HUDEP-2 (cell line): ENCODE measurements at regions not wholly inside any gene's neighbourhood (a gene's known extent, or its start where the extent isn't known, plus 50 kb on each side); places are given as distances from the start of the nearest gene placed in this dataset.
"Not testable (repeated sequence)": the region's sequence is repeated elsewhere in the genome, so short reads cannot be mapped to it uniquely, and the experiment has no call there.

Experiments
- DNase-seq, 76 experiments: peaks; one replicate each; lab custom pipeline; 2025; ENCODE audit not compliant: unreplicated experiment in 76 of 76; lab: John Stamatoyannopoulos, UW

DNA sequence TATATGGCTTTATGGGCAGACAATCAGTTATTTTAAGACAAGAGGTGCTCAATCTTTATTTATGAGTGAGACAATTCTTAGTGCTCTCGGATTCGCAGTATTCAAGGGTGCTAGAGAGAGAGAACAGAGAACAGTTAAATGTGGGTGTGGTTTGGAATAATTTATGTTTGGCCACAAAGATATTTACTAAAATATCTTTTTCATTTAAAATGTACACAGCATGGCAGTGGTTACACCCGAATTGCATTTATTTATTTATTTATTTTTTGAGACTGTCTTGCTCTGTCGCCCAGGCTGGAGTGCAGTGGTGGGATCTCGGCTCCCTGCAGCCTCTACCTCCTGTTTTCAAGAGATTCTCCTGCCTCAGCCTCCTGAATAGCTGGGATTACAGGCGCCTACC, 109.2 kb downstream of the CDCA7 start:
- no peak for DNase-seq

DNA sequence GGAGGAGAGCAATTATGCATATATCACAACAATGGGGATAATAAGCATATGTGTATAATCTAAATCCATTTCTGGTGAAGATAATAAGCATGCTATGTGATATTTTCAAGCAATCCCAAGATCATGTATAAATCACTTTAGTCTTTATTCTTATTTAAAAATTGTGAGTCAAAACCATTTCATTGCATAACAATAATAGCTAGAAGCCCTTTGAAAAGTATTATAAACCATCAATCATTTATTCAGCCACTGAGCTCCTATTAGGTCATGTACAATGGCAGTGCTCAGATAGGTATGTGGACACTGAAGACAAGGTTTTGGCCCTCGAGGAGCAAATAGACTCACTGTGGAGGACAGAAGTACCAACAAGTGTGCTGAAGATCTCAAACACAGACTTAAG, 113.1 kb downstream of the CDCA7 start:
- no peak for DNase-seq

DNA sequence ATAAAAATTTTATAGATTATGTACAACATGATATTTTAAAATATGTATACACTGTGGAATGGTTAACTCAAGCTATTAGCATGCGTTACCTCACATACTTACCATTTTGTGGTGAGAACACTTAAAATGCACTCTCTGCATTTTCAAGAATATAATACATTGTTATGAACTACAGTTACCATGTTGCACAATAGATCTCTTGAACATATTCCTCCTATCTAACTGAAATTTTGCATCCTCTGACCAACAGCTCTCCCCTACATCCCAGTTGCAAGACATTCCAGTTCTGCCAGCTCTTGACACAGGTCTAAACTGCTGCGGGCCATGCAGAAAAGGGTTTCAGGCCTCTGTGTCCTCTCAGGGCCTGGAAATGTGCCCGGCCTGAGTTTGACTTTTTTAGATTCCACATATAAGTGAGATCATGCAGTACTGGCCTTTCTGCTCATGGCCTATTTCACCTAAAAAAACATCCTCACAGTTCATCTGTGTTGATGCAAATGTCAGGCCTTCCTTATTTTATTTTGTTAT, 113.7 kb downstream of the CDCA7 start:
- DNase-seq = no peak

DNA sequence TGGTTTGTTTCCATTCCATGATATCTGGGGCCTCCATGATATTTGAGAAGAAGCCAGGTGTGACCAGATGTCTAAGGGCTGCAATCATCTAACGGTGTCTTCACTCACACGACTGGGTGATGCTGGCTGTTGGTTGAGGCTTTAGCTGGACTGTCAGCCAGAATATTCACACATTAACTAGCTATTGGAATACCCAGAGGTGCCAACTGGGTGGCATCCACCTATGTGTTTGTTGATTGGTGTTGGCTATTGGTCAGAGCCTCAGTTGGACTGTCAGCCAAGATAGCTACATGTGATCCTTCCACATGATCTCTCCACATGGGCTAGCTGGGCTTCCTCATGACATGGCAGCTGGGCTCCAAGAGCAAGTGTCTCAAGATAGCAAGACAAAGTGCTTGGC, 117.4 kb downstream of the CDCA7 start:
- DNase-seq = no peak

DNA sequence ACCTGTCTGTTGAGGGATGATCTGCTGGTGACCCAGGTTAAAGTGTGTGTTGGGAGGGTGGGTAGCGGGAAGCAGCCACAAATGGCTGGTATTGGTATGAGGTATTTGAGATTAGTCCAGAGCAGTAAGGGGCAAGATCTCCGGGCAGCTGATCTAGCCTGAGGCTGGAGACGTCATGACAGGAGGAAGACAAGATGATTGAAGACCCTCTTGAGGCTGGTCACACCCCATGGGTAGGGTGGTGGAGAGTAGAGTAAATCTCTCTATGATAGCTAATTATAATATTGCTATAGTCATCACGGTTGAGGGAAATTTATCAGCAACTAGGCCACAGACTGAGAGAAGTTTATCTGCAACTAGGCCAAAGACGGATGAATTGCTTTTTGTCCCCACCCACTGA, 128.5 kb downstream of the CDCA7 start:
- DNase-seq = no peak

DNA sequence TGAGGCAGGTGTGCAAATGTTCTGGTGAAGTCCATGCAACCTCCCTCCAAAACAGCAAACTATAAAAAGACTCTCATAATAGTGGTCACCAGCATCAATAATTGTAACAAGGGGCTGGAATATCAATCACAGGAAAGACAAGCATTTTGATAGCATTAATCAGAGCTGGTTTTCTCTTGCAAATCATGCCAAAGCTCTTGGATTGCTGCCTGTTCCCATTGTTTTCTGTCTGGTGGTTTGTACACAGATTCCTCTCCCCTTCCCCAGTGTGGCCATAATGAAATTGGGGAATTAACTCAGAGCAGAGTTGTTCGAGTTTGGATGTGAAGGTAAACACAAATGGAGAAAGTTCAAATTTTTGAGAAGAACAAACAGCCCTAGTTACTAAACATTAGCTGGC, 134.2 kb downstream of the CDCA7 start:
- DNase-seq = no peak

DNA sequence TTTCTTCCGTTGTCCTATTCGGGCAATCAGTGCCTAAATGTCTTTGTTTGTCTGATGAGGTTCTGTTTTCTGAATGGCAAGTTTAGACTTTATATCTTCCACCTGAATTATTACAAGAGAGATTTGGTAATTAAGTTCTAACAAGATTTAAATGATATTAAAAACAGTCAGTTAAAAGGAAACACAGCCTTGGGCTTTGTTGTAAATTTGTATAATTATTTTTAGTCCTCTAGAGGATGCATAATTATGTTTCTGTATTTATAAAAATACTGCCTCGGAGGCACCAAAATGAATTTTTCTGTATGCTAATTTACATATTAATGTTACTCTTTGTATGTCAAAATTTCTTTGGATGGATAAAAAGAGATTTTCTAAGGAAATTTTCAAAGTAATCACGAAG, 136.7 kb downstream of the CDCA7 start:
- no peak for DNase-seq

DNA sequence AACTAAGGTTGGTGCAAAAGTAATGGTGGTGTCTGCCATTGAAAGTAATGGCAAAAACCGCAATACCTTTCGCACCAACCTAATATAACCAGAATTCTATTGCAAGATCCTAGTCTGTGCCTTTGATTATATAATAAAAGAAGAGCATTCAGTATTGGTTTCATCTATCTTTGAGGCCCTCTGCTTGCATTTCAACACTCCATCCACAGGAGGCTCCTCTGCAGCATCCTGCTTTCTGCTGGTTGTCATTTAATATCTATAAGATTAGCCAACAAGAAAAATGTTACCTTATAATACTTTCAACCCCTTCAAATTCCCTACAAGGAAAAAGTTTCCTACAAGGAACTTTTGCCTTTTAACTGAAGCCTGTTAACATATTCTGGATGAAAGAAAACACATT, 139.2 kb downstream of the CDCA7 start:
- no peak for DNase-seq

- DNase-seq = no peak
Observed at GRCh38 chr2:173496746-173497145, 142.1 kb downstream of the CDCA7 start.

DNA sequence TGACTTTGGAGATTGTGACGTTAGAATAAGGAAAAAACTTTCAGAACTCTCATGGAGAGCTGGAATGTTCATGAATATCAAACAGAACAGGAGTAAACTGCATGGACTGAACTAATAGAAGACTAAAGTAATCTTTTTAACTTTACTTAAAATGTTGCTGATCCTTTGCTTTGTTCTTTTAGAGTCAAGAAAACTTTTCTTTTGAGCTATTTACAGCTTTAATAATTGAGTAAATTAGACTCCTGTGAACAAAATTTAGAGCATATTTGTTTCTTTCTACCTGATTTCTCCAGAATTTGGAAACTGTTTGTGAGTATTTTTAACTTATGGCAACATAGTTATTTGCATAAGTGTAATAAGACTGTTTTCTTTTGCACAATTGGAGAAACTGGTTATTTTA, 146.3 kb downstream of the CDCA7 start:
- no peak for DNase-seq

GRCh38 chr2:173502296-173502695, 147.6 kb downstream of the CDCA7 start:
- DNase-seq = no peak

DNA sequence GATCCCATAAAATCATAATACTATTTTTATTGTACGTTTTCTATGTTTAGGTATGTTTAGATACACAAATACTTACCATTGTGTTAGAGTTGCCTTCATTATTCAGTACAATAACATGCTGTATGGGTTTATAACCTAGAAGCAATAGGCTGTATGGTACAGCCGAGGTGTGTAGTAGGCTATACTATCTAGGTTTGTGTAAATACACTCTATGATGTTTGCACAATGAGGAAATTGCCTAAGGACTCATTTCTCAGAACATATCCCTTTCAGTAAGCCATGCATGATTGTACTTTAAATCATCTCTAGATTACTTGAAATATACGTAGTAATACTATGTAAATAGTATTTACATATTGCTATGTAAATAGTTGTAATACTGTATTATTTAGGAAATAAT, 156.7 kb downstream of the CDCA7 start:
- no peak for DNase-seq

- no peak for DNase-seq
Observed at GRCh38 chr2:173511942-173512341, 157.3 kb downstream of the CDCA7 start.

- no peak for DNase-seq
Observed at GRCh38 chr2:173513107-173513727, 158.5 kb downstream of the CDCA7 start.

DNA sequence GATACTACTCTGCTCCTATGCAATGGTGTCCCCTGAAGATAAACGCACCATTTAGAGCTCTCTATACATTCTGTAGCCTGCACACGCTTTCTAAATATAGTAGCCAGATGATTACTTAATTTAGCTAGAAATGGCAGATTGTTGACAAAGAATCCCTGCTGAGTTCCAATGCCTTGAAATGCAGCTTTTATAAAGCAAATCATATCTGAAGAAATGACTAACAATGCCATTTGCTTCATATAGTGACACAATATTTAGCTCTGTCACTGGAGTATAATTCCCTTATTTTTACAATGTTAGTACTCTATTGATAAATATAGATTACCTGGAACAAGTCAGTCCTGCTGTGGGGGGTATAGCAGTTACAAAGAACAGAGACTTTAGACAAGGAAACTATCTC, 166.2 kb downstream of the CDCA7 start:
- no peak for DNase-seq

DNA sequence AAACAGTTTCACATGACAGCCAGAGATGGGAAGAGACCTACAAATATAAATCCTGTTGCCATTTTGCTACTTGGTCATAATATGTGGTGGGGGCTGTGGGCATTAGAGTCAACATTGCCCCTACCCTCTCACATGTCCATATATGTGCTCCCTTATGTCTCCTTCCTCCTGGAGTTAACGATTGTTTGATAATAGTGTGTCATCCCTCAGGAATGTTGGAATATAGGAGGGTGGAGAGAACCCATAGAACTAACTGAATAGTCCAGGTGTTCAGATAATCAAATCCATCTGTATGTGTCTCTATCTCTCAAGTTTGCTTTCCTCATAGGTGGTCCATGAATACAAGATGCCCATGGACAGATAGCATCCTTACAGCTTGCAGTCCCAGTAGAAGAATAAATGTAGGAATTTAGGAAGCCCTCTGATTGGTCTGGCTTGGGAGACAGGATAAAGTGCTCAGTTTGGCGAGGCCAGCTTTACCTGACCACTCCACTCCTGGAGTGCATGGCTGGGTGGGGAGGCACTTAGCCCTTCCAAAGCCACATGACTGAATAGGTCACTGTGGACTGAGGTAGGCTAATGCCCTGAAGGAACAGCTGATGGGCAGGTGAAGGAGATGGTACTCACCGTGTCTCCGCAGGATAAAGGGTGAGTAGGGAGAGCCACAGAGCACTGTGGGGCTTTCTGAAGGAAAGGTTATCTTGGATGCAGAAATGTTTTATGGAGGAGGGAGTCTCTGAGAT, 166.9 kb downstream of the CDCA7 start:
- no peak for DNase-seq

- DNase-seq = no peak
Observed at GRCh38 chr2:173523497-173523896, 168.8 kb downstream of the CDCA7 start.

DNA sequence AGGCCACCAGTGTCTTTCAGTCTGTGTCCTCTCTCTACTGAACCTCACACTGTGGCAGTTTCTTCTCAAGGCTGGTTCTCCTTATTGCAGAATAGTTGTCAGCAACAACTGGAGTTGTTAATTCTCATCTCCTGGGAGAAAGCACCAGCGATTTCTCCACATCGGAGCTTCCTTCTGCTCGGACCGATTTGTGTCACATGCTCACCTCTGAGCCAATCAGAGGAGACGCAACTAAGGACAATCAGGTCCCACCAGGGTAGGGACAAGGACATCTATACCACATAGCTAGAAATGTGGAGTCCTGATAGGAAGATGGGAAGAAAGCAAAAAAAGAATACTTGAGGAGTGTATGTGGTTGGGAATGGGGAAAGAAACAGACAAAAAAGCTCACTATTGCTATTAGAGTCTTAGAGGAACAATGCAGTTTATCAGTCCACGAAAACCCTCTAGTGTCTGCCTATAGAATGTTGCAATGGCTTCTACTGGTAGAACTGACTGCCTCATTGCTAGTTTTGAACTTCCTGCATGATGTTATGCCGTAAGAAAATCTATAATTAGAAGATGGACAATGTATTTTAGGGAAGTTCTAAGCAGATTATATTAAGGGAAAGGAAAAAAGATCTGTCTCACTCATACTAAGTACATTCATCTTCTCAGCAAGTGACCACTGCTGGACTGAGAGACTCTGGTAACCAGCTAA, 169.7 kb downstream of the CDCA7 start:
- DNase-seq = no peak

DNA sequence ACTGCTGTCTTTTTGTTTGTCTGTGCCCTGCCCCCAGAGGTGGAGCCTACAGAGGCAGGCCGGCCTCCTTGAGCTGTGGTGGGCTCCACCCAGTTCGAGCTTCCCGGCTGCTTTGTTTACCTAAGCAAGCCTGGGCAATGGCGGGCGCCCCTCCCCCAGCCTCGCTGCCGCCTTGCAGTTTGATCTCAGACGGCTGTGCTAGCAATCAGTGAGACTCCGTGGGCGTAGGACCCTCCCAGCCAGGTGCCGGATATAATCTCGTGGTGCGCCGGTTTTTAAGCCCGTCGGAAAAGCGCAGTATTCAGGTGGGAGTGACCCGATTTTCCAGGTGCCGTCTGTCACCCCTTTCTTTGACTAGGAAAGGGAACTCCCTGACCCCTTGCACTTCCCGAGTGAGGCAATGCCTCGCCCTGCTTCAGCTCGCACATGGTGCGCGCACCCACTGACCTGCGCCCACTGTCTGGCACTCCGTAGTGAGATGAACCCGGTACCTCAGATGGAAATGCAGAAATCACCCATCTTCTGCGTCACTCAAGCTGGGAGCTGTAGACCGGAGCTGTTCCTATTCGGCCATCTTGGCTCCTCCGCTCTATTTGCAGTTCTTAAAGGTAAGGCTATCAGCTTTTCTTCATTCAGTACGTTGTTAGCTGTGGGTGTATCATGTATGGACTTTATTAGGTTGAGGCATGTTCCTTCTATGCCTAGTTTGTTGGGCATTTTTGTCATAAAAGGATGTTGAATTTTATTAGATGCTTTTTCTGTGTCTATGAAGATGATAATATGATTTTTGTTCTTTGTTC, 178.3 kb downstream of the CDCA7 start:
- DNase-seq = not testable (repeated sequence)

DNA sequence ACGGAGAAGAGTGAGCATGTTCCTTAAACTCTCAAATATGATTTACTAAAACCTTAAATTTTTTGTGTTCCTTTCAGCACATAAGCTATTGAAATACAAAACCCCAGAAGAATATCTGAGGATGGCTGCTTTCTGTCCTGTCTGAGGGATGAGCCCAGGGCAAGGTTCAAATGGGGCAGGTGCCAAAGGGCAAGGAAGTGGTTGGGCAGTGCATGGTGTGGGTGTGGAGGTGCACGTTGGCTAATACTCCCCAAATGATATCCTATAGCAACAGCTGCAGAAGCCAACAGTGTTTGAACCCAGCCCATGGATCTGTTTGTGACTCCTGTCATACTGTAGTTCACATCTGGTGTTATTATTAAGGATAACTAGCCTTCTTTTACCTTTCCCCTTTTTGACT, 183.0 kb downstream of the CDCA7 start:
- no peak for DNase-seq

- no peak for DNase-seq
Observed at GRCh38 chr2:173539615-173540014, 184.9 kb downstream of the CDCA7 start.
